Cardiac fibroblast (primary cell): ENCODE measurements at regions not wholly inside any gene's neighbourhood (a gene's known extent, or its start where the extent isn't known, plus 50 kb on each side); places are given as distances from the start of the nearest gene placed in this dataset.

ENCODE experiments used
- DNase-seq, 2 donors: peaks; one replicate each; pipeline versions ENCODE4 v3.0.0 to v3.0.0-alpha.2; 2010; ENCODE audit warnings: low read depth in 2 of 2
- H3K4me3 ChIP-seq, 2 donors: replicated peaks in 1 of 2; 1 replicate in 1 of 2; 2 replicates in 1 of 2; pipeline ENCODE4 v1.5.1; 2011; ENCODE audit warnings: low read depth in 2 of 2, low read length in 2 of 2, mild to moderate bottlenecking in 2 of 2, moderate library complexity in 1 of 2
- TF ChIP-seq, protein P1 (sequence below): IDR thresholded peaks from one replicate; pipeline ENCODE4 v1.5.1; 2011; ENCODE audit warnings: low read depth, mild to moderate bottlenecking, low read length, inconsistent platforms

DNA sequence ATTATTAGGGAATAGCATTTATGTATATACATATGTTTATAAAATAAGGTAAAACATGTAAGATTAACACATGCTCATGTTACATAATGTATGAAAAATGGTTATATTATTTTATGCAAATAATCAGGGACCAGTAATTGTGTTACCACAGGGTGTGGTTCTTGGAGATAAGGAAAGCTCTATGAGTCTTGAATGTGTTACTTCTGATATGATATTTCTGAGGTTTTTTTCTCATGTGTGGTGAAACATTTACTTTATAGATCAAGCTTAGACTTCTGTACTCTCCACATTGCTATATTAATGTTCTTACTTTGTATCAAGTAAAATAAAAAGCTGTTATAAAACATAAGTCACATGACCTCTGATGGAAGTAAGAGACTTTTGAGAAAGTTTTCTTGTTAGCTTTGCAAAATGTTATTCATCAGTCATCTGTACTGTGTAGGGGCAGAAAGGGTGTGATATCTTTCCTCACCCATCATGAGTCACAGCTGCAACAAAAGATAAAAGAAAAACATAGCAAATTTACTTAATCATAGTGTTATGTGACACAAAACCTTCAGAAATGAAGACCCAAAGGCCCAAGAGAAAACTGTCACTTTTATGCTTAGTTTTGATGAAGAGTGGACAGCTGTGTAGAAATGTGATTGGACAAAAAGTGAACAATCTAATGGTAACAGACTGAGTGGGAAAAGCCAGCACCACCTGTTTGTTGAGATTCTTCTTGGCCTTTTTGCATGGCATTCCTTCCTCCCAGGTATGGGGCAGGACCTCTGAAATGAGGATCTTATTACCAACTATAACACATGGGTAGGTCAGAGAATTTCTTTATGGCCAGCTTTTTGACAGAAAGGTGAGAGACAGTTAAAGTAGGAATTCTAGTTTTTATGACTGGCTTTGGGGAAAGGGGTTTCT is 632.3 kb downstream of the PDHA2 start:
- TF ChIP-seq, protein P1, sequence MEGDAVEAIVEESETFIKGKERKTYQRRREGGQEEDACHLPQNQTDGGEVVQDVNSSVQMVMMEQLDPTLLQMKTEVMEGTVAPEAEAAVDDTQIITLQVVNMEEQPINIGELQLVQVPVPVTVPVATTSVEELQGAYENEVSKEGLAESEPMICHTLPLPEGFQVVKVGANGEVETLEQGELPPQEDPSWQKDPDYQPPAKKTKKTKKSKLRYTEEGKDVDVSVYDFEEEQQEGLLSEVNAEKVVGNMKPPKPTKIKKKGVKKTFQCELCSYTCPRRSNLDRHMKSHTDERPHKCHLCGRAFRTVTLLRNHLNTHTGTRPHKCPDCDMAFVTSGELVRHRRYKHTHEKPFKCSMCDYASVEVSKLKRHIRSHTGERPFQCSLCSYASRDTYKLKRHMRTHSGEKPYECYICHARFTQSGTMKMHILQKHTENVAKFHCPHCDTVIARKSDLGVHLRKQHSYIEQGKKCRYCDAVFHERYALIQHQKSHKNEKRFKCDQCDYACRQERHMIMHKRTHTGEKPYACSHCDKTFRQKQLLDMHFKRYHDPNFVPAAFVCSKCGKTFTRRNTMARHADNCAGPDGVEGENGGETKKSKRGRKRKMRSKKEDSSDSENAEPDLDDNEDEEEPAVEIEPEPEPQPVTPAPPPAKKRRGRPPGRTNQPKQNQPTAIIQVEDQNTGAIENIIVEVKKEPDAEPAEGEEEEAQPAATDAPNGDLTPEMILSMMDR, result no peak
- no peak overlapping the region for H3K4me3 ChIP-seq
- peak; percentile 4 to 6 for DNase-seq

DNA sequence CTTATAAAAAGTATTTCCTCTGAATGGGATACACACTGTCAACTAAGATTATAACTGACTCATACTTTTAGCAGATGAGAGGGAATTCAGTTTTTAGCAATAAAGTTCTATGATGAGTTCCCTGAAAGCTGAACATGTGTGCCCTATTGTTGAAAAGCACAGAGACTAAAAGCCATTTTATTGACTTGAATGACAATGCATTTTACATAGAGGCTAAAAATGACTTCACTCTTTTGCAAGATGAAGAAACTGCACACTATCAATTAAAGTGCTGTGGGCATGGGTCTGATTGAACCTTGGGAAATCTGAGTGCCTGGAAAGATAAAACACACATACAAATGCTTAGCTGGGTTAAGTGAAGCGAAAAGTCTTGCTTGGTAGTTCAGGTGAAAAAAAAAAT is 633.4 kb downstream of the PDHA2 start:
- TF ChIP-seq, protein P1, result no peak
- DNase-seq, result no peak
- no peak overlapping the region for H3K4me3 ChIP-seq

DNA sequence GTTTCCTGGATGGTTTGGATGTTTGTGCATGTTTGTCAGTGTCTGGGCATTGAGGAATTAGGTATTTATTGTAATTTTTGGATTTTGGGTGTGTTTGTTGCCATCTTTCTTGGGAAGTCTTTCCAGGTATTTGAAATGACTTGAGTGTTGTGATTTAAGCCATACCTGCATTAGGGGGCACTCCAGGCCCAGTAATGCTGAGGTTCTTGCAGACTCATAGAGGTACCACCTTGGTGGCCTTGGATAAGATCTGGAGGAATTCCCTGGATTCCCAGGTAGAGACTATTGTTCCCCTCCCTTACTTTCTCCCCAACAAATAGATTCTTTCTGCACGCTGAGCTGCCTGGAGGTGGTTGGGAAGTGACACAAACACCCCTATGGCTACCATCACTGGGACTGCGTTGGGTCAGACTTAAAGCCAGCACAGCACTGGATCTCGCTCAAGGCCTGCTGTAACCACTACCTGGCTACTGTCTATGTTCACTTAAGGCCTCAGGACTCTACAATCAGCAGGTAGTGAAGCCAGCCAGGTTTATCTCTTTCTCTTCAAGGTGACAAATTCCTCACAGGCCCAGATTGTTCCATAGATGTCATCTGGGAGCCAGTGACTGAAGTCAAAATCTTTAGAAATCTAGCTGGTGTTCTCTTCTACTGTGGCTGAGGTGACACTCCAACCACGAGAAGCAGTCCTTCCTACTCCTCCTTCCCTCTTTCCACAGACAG is 643.6 kb downstream of the PDHA2 start:
- TF ChIP-seq, protein P1, result no peak

DNA sequence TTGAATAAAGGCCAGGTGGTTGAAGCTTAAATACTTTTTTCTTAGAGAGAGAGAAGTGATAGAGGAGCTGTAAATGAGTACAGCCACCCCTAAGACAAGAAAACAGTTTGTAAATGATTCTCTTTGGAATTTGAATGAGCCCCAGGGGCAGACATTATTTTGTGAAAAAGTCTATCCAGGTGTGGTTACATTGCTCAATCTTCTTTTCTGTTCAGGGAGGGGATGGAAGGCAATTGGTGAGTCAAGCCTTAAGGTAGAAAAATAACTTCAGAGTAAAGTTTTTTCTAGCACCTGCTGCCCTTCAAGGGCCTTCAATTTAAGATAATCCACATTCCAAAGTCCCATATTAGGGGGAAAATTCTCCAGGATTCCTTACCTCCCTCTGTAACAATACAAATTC is 646.7 kb downstream of the PDHA2 start:
- no peak overlapping the region for H3K4me3 ChIP-seq
- DNase-seq, result no peak
- TF ChIP-seq, protein P1, result no peak

More for the DNA sequence above, 643.6 kb downstream of the PDHA2 start:
- DNase-seq, result peak in 1 of 2 donors; percentile 1
- H3K4me3 ChIP-seq, result no peak overlapping the region

DNA sequence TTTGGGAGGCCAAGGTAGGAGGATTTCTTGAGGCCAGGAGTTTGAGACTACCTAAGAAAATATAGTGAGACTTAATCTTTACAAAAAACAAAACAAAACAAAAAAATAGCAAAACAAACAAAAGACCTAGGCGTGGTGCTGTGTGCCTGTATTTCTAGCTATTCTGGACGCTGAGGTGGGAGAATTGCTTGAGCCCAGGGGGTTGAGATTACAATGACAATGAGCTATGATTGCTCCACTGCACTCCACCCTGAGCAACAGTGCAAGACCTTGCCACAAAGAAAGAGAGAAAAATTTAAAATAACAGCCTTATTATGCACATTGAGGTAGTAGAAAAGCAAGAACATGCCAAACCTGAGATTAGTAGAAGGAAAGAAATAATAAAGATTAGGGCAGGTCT is 657.7 kb downstream of the PDHA2 start:
- no peak overlapping the region for H3K4me3 ChIP-seq
- TF ChIP-seq, protein P1, result no peak
- DNase-seq, result no peak

DNA sequence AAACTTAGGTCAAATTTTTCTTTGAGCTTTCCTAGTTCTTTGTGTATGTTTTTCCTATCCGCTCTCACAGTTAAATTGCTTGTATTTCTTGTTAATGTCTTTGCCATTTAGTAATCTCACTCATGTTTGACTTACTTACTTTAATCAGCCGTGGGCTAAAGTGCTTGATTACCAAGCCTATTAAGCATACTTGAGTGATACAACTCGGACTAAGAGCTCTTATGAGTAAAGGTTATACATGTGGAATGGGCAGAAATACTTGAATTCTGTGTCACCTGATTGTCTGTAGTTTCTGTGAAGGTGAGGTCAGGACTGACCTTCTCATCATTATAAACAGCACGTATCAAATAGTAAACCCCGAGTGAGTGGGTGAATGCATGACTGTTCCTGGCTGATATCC is 664.5 kb downstream of the PDHA2 start:
- H3K4me3 ChIP-seq, result no peak overlapping the region
- TF ChIP-seq, protein P1, result no peak
- DNase-seq, result no peak
